8988T (cell line): ENCODE measurements at regions not wholly inside any gene's neighbourhood (a gene's known extent, or its start where the extent isn't known, plus 50 kb on each side); places are given as distances from the start of the nearest gene placed in this dataset.

Experiments used
- DNase-seq: peaks from one replicate; pipeline ENCODE4 v3.0.0; 2011

- DNase-seq, result no peak
Observed at GRCh38 chr6:71486461-71486860, 197.8 kb downstream of the OGFRL1 start.

GRCh38 chr6:71488186-71488585 is 199.6 kb downstream of the OGFRL1 start:
- no peak for DNase-seq

- no peak for DNase-seq
Observed at GRCh38 chr6:71489736-71490135, 201.1 kb downstream of the OGFRL1 start.

GRCh38 chr6:71490876-71491275 is 202.3 kb downstream of the OGFRL1 start:
- no peak for DNase-seq

GRCh38 chr6:71491844-71492243 is 203.2 kb downstream of the OGFRL1 start:
- DNase-seq, result no peak

- DNase-seq, result no peak
Observed at GRCh38 chr6:71492668-71493067, 204.1 kb downstream of the OGFRL1 start.

- no peak for DNase-seq
Observed at GRCh38 chr6:71496018-71496721, 207.6 kb downstream of the OGFRL1 start.

- DNase-seq, result no peak
Observed at GRCh38 chr6:71496722-71497033, 208.1 kb downstream of the OGFRL1 start.

GRCh38 chr6:71498638-71499037 is 210.0 kb downstream of the OGFRL1 start:
- no peak for DNase-seq

- DNase-seq, result no peak
Observed at GRCh38 chr6:71499667-71500066, 211.1 kb downstream of the OGFRL1 start.

GRCh38 chr6:71502168-71502567 is 213.6 kb downstream of the OGFRL1 start:
- DNase-seq, result no peak

GRCh38 chr6:71502956-71503355 is 214.3 kb downstream of the OGFRL1 start:
- DNase-seq, result no peak

GRCh38 chr6:71507183-71507582 is 218.6 kb downstream of the OGFRL1 start:
- no peak for DNase-seq

- no peak for DNase-seq
Observed at GRCh38 chr6:71509191-71510005, 220.8 kb downstream of the OGFRL1 start.

GRCh38 chr6:71510057-71510713 is 221.6 kb downstream of the OGFRL1 start:
- DNase-seq, result no peak

- no peak for DNase-seq
Observed at GRCh38 chr6:71510856-71511255, 222.2 kb downstream of the OGFRL1 start.

GRCh38 chr6:71512256-71512655 is 223.6 kb downstream of the OGFRL1 start:
- DNase-seq, result no peak

GRCh38 chr6:71513036-71513435 is 224.4 kb downstream of the OGFRL1 start:
- no peak for DNase-seq

- DNase-seq, result no peak
Observed at GRCh38 chr6:71523548-71523947, 234.9 kb downstream of the OGFRL1 start.

- DNase-seq, result no peak
Observed at GRCh38 chr6:71524201-71524600, 235.6 kb downstream of the OGFRL1 start.

- no peak for DNase-seq
Observed at GRCh38 chr6:71527886-71528285, 239.3 kb downstream of the OGFRL1 start.

GRCh38 chr6:71529026-71529425 is 240.4 kb downstream of the OGFRL1 start:
- DNase-seq, result no peak

- DNase-seq, result no peak
Observed at GRCh38 chr6:71529769-71530168, 241.2 kb downstream of the OGFRL1 start.

- DNase-seq, result no peak
Observed at GRCh38 chr6:71531006-71531405, 242.4 kb downstream of the OGFRL1 start.
